HG03025 (cell line): ENCODE measurements at regions not wholly inside any gene's neighbourhood (a gene's known extent, or its start where the extent isn't known, plus 50 kb on each side); places are given as distances from the start of the nearest gene placed in this dataset.
"Not testable (repeated sequence)": the region's sequence is repeated elsewhere in the genome, so short reads cannot be mapped to it uniquely, and the experiment has no call there.

Source experiments
- ATAC-seq: cut with Tn5 transposase; IDR thresholded peaks from one replicate; pipeline ENCODE4 v1.9.1; 2021; ENCODE audit warnings: mild to moderate bottlenecking, moderate library complexity; ENCODE audit not compliant: unreplicated experiment, low FRiP score

DNA sequence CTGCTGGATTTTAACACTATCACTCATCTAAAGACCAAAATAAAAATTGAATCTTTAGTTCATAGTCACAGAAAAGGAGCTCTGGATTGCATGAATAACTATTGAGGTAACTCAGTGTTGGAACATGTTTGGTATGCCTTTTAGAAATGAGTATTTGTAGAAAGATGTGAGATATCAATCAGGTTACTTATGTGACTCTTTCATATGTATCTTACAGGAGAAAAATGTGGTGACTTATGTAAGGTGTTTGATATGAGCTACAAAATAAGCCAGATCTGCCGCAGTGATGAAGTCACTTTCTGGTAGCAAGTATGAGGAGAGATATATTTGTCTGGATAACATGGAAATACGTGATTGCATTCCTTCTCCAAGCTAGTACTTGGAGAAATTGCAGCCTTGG is 1653.3 kb upstream of the PCDH7 start:
- ATAC-seq = no peak

DNA sequence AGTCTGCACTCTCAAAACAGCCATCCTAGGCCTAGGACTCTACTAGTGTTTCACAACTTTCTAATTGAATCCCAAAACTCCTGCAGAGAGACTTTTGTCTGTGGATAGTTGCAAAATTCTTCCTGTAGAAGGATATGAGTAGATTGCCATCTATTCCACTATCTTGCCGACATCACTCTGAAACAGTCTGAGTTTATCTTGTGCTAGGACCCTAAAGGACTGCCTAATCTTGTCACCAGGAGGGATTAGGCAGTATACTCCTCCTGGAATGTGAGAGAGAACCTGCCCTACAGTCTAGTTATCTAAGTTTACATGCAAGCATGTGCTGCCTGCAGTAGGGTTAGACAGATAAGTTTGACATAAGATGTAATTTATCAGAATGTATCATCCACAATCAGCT is 1646.6 kb upstream of the PCDH7 start:
- ATAC-seq = no peak

DNA sequence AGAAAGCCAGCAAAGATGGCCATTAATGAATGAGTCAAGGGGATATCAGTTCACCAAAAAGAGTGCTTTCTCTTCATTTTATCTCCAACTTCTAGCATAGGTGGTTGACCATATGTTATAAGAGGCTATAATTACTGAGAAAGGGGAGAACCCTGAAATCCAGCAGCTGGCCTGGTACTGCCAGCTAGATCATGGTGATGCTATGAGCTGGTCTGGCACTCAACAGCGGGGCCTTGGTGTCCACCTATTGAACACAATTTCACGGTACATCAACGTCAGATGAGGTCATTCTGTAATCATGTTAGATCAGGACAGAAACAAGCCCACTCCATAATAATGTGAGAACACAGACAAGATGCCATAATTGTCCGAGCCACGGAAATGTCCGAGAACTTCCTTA is 1644.8 kb upstream of the PCDH7 start:
- ATAC-seq = no peak

DNA sequence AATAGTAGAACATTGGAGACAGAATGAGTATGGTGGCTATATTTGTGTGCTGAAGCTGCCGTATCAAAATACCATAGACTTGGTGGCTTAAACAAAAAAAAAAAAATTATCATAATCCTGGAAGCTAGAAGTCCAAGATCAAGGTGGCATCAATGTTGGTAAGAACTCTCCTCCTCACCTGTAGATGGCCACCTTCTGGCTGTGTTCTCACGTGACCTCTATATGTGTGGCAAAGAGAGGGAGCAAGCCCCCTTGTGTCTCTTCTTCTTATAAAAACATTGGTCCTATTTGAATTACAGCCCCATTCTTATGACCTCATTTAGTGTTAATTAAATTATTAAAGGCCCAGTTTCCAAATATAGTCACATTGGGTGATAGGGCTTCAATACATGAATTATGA is 1640.9 kb upstream of the PCDH7 start:
- no peak for ATAC-seq

DNA sequence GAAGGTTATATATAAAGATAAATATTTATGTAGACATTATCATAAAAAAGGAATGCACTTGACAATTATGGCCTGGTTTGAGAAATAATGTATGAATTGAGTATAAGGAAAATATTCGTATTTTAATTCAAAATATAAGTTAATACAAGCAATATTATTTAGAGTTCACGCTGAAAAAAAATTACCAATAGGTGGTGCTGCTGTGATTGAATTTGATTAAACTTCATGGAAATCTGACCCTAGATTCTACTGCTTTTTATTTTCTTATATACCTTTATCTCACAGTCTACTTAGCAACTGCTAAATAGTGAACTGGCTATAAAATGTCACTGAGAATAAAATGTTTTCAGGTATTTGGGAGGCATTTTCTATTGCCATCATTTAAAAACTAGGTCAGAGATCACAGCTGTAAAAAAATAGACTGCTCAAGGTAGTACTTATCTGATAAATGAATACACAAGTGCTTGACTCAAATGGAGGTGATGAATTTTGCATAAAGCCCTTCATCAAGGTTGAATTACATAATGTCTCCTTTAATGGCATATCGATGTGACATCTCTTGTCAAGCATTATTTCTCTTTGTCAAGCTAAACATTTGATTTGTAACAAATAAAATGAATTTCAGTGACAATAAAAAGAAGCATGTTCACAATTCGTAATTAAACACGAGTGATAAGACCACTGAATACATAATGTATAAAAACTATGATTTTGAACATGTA is 1638.8 kb upstream of the PCDH7 start:
- ATAC-seq = no peak

DNA sequence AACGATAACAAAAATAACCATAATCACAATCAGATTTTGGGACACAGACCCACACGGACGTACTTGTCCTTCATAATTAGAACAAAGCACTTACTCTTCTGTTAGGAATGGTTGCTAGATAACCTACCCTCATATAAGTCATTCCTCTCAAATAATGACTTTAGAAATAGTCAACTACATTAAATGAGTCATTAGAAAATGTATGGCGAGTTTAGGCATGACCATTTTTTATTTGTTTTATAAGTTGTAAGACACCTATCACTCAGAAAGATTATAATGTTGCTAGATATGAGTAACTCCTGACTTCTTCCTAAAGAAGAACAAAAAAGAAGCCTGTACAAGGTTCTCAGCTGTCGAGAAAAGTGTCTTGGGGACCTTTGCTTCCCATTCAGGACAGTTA is 1637.5 kb upstream of the PCDH7 start:
- ATAC-seq = no peak

DNA sequence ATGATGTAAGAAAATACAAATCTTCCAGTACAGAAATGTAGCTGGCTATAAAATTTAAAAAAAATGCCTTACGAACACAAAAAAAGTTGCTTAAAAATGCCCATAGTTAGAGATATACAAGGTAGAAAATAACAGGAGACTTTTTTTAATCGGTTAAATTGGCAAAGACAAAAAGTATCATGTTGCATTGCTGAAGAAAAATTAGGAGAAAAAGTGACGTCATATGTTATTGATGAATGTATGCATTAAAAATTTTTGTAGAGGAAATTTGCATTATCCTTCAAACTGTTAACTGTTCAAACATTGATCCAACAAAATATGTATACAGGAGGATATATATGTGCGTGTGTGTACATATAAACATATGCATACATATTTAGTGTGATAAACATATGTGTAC is 1634.4 kb upstream of the PCDH7 start:
- ATAC-seq = no peak

DNA sequence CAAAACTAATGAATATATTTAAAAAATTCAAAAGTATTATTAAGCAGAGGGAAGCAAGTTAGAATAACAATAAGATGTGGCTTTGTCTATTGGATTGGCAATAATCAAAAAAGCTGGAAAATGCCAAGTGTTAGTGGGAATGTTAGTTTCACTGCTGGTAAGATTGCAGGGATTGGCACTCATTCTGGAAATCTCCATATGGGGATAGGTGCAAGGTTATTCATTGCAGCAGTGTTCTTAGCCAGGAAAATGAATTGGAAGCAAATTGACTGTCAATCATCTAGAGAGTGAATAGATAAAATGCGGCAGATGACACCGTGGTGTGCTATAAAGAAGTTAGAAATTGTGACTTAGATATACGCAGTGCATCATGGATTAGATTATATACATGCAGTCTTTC is 1615.5 kb upstream of the PCDH7 start:
- ATAC-seq = no peak

DNA sequence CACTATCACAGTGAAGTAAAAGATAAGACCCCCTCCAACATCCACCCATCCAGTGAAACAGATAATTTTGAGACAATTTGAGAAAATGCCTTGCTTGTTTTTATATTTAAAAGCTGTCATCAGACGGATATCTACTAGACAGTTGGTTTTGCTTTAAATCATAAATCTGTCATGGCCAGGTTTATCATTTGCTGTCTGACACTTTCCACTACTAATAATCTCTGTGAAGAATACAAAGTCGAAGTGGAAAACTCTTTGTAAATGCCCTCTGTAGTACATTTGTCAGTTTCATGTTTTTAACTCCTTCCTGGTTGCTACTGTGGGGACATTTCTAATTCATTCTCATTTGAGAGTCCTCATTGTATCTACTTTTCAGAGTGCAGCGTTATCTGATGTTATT is 1606.2 kb upstream of the PCDH7 start:
- ATAC-seq = no peak

DNA sequence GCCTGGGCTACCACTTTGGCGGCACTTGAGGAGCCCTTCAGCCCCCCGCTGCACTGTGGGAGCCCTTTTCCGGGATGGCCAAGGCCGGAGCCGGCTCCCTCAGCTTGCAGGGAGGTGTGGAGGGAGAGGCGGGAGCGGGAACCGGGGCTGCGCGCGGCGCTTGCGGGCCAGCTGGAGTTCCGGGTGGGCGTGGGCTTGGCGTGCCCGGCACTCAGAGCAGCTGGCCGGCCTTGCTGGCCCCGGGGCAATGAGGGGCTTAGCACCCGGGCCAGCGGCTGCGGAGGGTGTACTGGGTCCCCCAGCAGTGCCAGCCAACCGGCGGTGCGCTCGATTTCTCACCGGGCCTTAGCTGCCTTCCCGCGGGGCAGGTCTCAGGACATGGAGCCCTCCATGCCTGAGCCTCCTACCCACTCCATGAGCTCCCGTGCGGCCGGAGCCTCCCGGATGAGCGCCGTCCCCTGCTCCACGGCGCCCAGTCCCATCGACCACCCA is 1602.9 kb upstream of the PCDH7 start:
- ATAC-seq = not testable (repeated sequence)

DNA sequence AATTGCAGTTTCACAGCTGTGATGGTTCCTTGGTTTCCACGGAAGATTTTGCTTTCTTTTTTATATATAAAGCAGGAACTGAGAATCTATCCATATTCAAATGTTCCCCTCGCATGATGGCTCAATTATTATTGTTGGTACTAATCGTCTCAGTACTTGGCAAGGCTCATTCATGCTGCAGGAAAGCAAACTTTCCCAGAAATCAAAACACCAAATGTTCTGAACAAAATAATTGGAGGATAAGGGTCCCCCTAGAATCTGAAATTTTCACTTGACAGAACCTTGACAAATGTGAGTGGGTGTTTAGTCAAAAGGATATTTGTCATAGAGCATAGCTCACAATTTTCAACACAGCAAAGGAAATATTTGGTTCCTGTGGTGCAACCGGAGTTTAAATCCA is 1598.6 kb upstream of the PCDH7 start:
- ATAC-seq = no peak

DNA sequence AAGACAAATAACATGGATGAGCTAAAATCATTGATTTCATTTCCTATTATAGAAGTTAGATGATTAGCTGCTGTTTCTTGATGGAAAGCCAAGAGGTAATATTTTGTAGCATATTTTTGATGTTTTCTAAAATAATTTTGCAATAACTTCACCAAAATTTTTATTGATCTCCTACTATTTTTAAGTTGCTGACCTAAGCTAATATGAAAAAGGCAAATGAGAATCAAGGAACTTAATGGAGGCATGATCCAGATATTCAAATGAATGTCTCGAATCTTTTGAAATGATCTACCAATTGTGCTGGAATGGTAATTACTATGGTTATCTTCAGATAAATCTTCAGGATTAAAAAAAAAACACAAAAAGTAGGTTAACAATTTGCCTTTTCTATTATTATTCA is 1591.4 kb upstream of the PCDH7 start:
- ATAC-seq = no peak

DNA sequence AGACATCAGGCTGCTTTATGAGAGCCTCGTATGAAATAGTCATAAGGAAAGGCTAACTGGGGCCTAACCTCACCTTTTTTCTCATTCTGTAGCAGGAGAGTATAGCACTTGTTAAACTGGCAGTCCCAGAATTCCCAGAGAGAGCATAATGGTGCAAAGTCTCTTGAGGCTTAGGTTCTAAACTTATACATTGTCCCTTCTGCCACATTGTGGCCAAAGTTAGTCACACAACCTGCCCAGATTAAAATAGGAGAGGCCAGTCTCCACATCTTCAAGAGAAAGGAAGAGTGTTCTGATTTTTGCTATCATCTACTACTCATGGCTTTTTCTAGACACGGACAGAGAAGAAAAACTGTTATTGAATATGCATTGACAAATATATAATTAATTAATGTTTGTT is 1588.9 kb upstream of the PCDH7 start:
- no peak for ATAC-seq

DNA sequence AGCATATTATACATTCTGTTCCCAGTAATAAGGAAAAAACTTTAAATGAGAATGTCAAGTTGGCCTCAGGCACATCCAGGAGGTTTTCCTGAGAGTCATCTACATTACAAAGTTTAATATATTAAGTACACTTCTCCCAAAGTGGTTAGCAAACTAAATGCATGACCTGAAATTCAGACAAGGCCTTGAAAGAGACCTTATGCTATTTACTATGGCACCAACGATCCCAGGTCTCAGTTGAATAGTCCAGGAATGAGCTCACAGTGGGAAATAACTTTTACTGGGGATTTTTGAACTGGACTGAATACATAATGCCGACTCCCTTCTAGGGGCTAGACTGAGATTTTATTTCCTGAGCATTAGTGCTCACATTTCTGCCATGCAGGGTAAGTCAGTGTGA is 1577.5 kb upstream of the PCDH7 start:
- ATAC-seq = no peak

DNA sequence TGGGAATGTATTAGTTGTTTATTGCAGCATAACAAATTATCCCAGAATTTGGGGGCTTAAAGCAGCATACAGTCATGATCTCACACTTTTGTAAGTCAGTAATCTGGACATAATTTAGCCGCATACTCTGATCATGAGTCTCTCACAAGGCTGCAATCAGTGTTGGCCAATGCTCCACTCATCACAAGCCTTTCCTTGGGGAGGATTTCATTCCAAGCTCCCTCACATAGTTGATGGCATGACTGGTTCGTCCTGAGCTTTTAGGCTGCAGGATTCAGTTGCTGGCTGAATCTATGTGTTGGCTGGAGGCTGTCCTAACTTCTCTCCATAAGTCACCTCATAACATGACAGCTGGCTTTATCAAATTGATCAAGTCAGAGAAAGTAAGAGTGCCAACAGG is 1568.6 kb upstream of the PCDH7 start:
- ATAC-seq = no peak

DNA sequence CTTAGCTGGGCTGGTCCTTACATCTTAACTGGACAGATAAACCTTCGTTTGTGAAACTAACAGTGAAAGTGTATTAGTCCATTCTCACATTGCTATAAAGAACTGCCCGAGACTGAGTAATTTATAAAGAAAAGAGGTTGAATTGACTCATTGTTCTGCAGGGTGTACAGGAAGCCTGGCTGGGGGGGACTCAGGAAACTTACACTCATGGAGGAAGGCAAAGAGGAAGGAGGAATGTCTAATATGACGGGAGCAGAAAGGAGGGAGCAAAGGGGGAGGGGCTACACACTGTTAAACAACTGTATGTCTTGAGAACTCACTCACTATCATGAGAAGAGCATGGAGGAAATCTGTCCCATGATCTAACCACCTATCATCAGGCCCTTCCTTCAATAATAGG is 1566.5 kb upstream of the PCDH7 start:
- no peak for ATAC-seq

DNA sequence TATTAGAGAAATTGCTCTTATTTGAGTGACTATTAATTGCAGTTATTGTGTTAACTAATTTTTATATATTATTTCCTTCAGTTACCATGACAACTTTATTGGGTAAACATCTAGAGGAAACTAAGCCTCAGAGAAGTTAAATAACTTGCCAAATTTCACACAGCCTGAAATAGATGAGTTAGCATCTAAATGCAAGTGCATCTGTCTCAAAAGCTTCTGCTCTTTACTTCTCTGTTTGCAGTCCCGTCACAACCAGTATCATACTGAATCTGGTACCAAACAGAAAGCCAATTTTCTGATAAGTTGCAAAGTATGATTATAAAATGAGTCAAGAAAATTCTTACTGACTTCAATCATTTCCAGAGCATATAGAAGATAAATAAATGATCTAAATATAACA is 1544.9 kb upstream of the PCDH7 start:
- no peak for ATAC-seq

DNA sequence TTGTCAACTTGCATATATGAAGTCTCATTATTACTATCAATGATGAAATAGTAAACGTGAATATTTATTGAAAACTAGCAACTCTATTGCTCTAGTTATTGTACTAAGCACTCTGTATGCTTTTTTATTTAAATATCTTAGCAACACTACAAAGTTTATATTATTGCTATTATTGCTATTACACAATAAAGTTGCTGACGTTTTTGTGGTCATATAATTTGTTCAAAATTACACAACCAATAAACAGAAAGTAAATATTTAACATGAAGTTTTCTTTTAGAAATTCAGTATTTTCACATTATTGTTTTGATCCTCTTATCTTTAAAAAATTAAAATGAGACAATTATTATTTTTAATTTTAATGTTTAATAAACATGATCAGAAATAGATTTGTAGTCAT is 1521.1 kb upstream of the PCDH7 start:
- ATAC-seq = no peak

DNA sequence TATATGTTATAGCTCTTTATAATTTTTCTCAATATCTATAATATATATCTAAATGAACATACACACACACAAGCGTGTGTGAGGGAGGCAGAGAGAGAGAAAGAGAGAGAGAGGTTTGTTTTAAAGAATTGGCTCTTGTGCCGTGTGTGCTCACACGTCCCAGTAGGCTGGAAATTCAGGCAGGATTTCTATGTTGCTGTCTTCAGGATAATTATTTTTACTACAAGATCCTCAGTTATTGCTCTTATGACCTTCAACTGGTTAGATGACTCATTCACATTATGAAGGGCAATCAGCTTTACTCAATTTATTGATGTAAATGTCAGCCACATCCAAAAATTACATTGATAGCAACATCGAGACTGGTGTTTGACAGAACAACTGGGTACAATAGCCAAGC is 1520.7 kb upstream of the PCDH7 start:
- ATAC-seq = no peak

DNA sequence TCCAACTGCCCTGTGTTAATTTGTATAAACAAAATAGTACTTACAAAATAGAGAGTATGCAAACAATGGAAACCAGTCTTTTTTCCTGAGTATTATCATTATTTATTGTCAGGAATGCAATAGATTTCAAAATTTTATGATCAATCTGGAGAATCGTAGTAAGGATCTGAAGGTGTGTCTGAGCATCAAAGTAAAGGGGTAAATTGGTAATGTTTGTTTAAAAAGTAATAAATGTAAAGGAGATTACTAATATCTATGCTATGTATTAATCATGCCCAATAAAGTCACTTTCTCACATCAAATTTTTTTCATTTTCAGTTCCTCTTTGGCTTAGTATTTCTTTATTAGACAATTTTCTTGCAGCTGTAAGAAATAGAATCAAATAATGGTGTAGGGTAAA is 1507.1 kb upstream of the PCDH7 start:
- no peak for ATAC-seq

DNA sequence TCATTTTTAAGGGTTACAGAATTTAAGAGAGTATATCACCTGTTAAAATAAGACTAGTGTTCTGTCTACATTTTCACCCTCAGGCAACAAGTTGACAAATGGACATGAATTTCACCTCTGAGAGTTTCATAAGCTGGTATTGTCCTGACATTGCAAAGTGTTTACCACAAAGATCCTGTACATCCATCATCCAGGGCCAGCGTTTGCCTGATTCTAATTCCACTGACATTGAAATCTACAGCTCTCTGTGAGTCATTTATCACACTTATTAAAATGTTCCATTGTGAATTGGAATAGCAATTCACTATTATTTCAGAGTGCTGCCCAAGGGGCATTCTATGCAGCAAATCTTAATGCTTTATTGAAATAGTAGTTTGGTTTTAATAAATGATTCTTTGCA is 1499.4 kb upstream of the PCDH7 start:
- no peak for ATAC-seq

DNA sequence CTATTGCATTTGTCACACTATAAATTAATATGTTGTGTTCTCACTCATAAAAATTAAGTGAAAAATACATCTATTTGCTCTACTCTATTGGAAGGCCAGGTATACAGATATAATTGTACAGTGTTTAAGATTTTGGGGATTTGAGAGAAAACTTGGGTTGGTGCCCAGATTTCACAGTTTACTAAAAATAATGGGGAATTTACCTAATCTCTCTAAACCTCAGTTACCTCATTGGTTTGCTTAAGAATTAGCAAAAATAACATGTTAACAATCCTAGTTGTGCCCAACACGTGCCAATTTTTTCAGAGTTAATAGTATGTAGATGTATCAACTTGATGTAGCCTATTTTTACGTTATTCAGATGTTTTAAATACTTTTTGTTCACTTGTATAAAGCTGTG is 1495.3 kb upstream of the PCDH7 start:
- no peak for ATAC-seq

DNA sequence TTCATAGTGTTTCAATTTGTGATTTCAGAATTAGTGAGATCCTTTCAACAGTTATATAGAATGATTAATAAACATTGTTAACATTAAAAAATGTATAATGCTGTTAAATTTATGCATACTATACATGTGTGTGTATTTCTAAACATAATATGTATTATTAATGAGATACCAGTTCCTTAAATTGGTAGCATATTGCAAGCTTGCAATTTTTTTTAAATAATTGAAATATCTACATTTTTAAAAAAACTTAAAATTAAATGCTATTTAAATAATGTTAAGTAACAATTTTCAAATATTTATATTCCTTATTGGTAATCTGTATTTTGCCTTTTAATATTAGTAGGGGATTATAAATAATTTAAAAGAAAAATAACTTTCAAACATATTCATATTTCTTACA is 1479.5 kb upstream of the PCDH7 start:
- ATAC-seq = no peak
